CD4-positive, alpha-beta T cell treated with Interleukin-1 beta for 1 hour (primary cell): ENCODE measurements at regions not wholly inside any gene's neighbourhood (a gene's known extent, or its start where the extent isn't known, plus 50 kb on each side); places are given as distances from the start of the nearest gene placed in this dataset.
A peak's percentile ranks its signal among the peaks of the same experiment; 100 is the strongest.

Experiments used
- DNase-seq, 2 donors: peaks; one replicate each; pipeline ENCODE4 v3.0.0-alpha.2; 2020 to 2022

GRCh38 chr18:72692086-72692485, 147.9 kb upstream of the CBLN2 start:
- DNase-seq = no peak

GRCh38 chr18:72687736-72688135, 143.6 kb upstream of the CBLN2 start:
- no peak for DNase-seq

- no peak for DNase-seq
Observed at GRCh38 chr18:72675394-72675793, 131.3 kb upstream of the CBLN2 start.

- DNase-seq = no peak
Observed at GRCh38 chr18:72674710-72675109, 130.6 kb upstream of the CBLN2 start.

- DNase-seq = no peak
Observed at GRCh38 chr18:72673242-72673641, 129.1 kb upstream of the CBLN2 start.

GRCh38 chr18:72672364-72673184, 128.4 kb upstream of the CBLN2 start:
- peak in 1 of 2 donors; percentile 2 for DNase-seq

GRCh38 chr18:72667932-72668331, 123.8 kb upstream of the CBLN2 start:
- no peak for DNase-seq

GRCh38 chr18:72652990-72653593, 109.0 kb upstream of the CBLN2 start:
- peak; percentile 4 to 13 for DNase-seq

GRCh38 chr18:72651033-72651432, 106.9 kb upstream of the CBLN2 start:
- no peak for DNase-seq

- no peak for DNase-seq
Observed at GRCh38 chr18:72648481-72648960, 104.4 kb upstream of the CBLN2 start.

GRCh38 chr18:72648079-72648478, 103.9 kb upstream of the CBLN2 start:
- DNase-seq = no peak

GRCh38 chr18:72640557-72640956, 96.4 kb upstream of the CBLN2 start:
- DNase-seq = no peak

- DNase-seq = no peak
Observed at GRCh38 chr18:72638376-72638775, 94.2 kb upstream of the CBLN2 start.

GRCh38 chr18:72637721-72638120, 93.6 kb upstream of the CBLN2 start:
- no peak for DNase-seq

- DNase-seq = no peak
Observed at GRCh38 chr18:72637299-72637698, 93.2 kb upstream of the CBLN2 start.

- no peak for DNase-seq
Observed at GRCh38 chr18:72636611-72637010, 92.5 kb upstream of the CBLN2 start.

GRCh38 chr18:72634500-72634899, 90.4 kb upstream of the CBLN2 start:
- no peak for DNase-seq

- no peak for DNase-seq
Observed at GRCh38 chr18:72630991-72631390, 86.8 kb upstream of the CBLN2 start.

GRCh38 chr18:72623444-72623843, 79.3 kb upstream of the CBLN2 start:
- no peak for DNase-seq

- DNase-seq = no peak
Observed at GRCh38 chr18:72613534-72613930, 69.4 kb upstream of the CBLN2 start.

GRCh38 chr18:72612894-72613533, 68.9 kb upstream of the CBLN2 start:
- DNase-seq = no peak

GRCh38 chr18:72605376-72605775, 61.2 kb upstream of the CBLN2 start:
- no peak for DNase-seq

GRCh38 chr18:72601944-72602343, 57.8 kb upstream of the CBLN2 start:
- DNase-seq = no peak

- no peak for DNase-seq
Observed at GRCh38 chr18:72601481-72601880, 57.3 kb upstream of the CBLN2 start.
